ENCODE measurements at regions not wholly inside any gene's neighbourhood (a gene's known extent, or its start where the extent isn't known, plus 50 kb on each side); places are given as distances from the start of the nearest gene placed in this dataset.
"Not testable (repeated sequence)": the region's sequence is repeated elsewhere in the genome, so short reads cannot be mapped to it uniquely, and the experiment has no call there.

DNA sequence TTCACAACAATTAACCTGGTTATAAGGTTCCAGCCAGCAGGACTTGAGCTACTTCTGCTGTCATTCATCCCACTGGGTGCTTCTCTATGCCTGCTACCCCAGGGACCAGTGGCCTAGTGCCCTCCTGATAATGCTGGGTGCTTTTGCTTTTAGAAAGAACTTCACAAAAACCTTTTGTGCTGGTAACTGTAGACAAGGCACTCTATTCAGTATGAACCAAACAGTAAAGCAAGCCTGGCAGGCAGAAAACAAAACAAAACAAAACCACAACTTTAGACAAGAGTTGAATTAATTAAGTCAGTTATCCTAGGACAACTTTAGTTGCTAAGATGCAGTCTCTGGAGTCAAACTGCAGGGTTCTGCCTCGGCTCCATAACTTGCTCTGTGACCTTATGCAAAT is 61.9 kb upstream of the ADGRL2 start:
- no peak for DNase-seq

DNA sequence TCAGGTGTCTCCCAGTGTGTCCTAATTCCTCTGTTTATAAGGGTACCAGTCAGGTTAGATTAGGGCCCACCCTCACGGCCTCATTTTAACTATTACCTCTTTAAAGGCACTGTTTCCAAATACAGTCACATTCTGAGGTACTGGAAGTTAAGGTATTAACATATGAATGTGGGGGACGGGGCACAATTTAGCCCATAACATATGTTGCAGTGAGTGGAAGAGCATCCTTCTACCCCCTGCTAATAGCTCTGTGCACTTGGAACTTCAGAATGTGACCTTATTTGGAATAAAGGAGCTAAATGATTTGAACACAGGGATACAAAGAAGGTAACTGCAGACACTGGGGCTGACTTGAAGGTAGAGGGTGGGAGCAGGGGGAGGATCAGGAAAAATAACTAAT is 67.3 kb upstream of the ADGRL2 start:
- DNase-seq = no peak

GRCh38 chr1:81731989-81732388 is 68.7 kb upstream of the ADGRL2 start:
- DNase-seq = no peak

- no peak for DNase-seq
Measured at GRCh38 chr1:81730881-81731280, 69.9 kb upstream of the ADGRL2 start.

DNA sequence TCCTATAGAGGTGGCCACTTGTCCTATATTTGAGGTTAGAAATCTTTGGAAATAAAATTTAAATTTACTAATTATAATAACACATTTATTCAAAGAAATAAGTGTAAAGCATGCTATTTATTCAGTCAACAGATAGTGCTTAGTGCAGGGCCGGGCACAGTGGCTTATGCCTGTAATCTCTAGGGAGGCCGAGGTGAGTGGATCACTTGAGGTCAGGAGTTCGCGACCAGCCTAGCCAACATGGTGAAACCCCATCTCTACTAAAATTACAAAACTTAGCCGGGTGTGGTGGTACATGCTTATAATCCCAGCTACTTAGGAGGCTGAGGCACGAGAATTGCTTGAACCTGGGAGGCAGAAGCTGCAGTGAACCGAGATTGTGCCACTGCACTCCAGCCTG is 70.4 kb upstream of the ADGRL2 start:
- not testable (repeated sequence) for DNase-seq

DNA sequence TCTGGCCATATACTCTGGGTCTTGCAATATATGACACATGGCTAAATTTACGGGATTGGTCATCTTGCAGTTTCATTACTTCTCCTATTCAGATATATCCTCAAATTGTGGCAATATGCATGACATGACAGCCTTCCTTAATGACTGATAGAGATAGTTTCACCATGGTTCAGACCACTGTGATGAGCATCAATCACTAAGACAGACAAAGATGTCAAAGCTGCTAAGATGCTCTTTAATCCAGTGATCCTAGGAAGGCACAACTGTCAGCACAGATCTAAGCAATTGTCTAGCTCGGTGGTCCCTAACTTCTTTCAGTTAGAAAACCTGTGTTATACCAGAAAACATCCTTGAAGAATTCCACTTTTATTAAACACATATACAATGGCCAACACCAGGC is 70.9 kb upstream of the ADGRL2 start:
- DNase-seq = no peak

GRCh38 chr1:81729239-81729638 is 71.5 kb upstream of the ADGRL2 start:
- no peak for DNase-seq

DNA sequence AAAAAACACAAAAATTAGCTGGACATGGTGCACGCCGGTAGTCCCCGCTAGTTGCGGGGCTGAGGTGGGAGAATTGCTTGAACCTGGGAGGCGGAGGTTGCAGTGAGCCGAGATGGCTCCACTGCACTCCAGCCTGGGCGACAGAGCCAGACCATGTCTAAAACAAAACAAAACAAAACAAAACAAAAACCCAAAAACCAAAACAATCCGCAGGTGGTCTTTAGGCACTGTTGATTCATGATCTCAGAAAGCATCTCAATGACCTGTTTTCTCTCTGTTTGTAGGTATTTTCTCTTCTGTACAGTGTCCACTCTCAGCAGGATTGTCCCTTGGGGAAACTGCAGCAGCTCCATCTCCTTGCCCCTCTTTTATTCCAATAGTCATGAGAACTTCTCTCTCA is 74.9 kb upstream of the ADGRL2 start:
- DNase-seq = no peak

DNA sequence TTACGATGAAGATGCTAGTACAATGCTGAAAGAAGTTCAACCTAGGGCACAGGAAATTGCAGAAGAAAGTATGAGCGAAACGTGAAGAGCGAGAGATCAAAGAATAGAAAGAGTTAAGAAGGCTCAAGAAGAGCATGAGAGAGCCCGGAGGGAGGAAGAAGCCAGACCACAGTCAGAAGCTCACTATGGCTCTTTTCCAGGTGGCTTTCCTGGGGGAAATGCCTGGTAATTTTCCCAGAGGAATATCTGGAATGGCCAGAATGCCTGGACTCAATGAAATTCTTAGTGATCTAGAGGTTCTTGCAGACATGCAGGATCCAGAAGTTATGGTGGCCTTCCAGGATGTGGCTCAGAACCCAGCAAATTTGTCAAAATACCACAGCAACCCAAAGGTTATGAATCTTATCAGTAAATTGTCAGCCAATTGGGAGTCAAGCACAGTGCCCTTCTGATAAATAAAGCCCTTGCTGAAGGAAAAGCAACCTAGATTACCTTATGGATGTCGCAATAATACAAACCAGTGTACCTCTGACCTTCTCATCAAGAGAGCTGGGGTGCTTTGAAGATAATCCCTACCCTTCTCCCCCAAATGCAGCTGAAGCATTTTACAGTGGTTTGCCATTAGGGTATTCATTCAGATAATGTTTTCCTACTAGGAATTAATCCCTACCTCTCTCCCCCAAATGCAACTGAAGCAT is 78.0 kb upstream of the ADGRL2 start:
- not testable (repeated sequence) for DNase-seq

DNA sequence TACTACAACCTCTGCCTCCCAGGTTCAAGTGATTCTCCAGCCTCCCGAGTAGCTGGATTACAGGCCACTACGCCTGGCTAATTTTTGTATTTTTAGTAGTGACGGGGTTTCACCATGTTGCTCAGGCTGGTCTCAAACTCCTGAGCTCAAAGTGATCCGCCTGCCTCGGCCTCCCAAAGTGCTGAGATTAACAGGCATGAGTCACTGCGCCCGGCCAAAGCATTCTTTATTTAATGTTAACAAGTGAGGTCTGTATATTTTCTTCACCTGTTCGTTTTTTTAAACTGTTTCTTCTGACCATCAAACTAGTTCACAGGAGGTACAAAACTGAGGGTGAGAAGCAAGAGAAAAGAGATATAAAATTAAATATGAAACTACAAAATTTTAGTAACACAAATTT is 80.5 kb upstream of the ADGRL2 start:
- DNase-seq = not testable (repeated sequence)

- no peak for DNase-seq
Measured at GRCh38 chr1:81717230-81717629, 83.5 kb upstream of the ADGRL2 start.

GRCh38 chr1:81715391-81715790 is 85.3 kb upstream of the ADGRL2 start:
- DNase-seq = no peak

GRCh38 chr1:81714636-81715035 is 86.1 kb upstream of the ADGRL2 start:
- no peak for DNase-seq

DNA sequence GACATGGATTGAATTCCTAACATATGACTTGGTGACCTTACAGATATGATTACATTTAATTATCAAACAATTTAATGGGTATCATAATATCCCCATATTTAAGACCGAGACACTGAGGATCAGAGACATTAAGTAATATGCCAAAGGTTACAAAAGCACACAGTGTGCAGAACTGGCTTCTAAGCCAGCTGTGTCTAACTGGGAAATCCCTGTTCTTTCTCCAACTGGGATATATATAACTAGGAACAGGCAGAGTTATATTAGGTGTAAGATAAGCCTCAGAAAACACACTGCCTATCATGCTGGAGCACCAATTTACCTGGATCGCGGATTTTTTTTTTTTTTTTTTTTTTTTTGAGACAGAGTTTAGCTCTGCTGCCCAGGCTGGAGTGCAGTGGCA is 88.3 kb upstream of the ADGRL2 start:
- no peak for DNase-seq

GRCh38 chr1:81710857-81711256 is 89.9 kb upstream of the ADGRL2 start:
- no peak for DNase-seq

DNA sequence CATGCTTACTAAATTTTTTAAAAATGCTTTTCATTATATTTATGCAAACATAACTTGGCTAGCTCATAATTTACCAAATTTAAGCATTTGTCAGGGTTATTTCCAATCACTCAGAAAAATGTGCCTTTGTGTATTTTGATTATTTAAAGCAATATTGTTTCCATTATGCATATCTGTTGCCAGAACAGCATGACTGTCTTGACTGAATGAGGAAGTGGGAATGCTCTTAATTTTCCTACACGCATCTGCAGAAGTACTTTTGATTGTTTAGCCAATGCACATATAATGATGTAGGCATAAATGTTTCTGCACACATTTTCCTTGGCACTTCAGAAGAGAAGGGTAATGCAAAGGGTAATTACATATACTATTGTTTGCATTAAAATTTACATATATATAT is 92.5 kb upstream of the ADGRL2 start:
- DNase-seq = no peak

GRCh38 chr1:81706650-81707435 is 93.9 kb upstream of the ADGRL2 start:
- DNase-seq = no peak

DNA sequence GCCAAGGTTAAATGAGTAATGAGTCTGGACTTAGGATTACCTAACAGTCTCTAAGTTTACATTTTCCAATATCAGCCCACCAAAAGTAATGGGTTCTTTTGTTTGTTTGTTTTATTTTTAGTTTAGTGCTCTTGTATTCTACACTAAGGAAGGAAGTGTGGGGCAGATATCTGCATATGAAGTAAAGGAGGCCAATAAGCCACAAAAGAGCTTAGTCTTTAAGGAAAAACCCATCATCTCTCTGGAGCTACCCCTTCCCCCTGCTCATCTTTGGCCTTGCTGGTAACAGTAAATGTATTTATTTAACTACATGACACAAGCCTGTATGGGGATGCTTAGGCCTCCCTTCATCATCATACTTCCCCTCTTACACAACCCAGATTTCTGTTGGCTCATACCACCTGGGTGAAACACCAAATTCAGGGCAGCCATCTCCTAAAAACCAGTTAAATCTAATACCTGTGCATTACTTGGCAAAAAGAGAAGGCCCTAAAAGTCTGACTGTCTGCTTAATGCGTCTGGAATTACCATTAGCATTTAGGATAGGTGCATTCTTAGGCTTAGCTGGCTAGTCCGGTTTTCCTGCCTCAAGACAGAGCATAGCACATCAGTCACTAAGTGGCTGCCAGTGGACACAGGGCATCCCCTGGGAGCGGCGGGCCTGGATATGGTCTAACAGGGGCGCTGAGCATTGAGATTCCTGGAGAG is 96.8 kb upstream of the ADGRL2 start:
- DNase-seq = no peak

- DNase-seq = no peak
Measured at GRCh38 chr1:81703391-81703755, 97.4 kb upstream of the ADGRL2 start.

DNA sequence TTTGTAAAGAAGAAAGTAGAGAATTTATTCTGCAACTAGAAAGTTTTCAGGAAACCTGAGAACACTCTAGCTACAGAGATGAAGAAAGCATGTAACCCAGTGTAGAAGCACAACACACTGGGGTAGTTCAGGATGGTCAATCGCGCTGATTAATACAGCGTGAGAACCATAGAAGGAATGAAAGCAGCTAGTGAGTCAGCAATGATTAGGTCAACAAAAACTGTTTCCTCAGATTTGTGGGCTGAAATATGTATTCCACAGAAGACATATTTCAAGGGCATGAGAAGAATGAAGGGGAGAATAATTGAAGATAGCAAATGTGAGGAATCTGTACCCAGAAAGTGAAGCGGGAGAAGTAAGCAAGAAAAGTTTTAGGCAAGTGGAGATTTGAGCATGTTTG is 97.8 kb upstream of the ADGRL2 start:
- DNase-seq = no peak

- DNase-seq = no peak
Measured at GRCh38 chr1:81702079-81702715, 98.5 kb upstream of the ADGRL2 start.

GRCh38 chr1:81700728-81701470 is 99.8 kb upstream of the ADGRL2 start:
- no peak for DNase-seq

DNA sequence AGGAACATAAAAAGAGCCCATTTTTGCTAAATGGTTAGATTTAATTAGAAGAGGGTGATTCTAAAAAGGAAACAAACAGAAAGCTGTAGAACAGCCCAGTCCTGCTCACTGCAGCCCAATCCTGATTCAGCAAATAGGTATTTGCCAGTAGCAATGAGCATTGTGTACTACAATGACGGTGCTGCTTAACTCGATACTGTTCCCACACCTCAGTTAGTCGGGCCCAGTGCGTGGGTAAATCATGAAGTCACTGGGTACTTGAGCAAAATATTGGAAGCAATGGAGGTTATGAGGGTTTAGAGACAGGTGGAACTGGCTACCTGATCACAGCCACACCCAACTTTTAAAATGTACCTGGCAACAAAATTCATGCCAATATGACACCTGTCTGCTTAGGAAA is 101.5 kb upstream of the ADGRL2 start:
- DNase-seq = no peak
